ENCODE measurements at regions not wholly inside any gene's neighbourhood (a gene's known extent, or its start where the extent isn't known, plus 50 kb on each side); places are given as distances from the start of the nearest gene placed in this dataset.

DNA sequence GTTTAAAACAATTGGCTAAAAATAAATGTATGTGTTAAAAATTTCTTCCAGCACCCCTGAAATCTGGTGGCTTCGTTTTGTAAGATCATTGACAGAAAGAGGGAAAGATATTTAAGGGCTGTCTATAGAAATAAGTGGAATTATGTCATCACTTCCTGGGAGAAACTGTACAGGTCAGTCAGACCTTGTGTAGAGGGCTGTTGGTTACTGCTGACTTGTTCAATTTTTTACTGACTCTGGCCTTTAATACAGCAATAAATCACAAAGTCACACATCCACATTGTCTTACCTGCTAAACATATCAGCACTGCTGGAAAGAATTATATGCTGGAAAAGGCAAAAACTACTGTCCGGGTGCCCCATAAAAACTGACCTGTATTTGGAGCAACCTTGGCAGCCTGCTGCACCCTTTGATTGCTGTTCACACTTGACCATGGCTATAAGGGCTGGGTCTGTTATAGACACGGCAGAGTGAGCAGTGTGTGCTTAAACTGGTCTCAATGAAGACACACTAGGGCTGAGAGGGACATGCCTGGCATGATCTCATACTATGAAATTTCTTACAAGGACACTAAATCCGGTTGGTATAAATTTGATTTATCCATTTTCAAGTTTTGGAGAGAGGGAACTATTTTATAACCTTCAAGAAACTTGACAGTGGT is 162.1 kb downstream of the NHLRC3 start:
- Mint-ChIP-seq H3K4me1 (no peaks in the 10 kb centered on the region), H3K27me3 (no peaks in the 10 kb centered on the region), H3K27ac (no peak overlapping the region)

DNA sequence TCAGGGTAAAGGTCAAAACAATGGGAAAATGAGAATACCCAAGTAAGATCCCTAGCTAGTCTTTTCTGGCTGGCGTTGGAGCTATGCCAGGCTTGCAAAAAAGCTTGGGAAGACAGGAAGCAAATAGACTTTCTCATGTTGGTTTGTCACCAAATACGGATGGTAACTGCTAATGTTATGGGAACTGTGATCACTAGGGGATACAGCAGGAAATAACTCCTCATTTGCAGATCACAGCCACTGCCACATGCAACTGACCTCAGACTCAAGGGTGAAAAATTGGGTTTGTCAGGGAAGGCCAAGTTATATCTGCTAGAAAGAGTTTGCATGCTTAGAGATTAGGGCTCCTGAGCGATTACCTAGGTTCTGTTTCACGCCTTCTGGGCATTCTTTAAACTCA is 162.9 kb downstream of the NHLRC3 start:
- H3K36me3 Mint-ChIP-seq = no peaks in the 10 kb centered on the region
- ATAC-seq = no peak
- H3K9me3 Mint-ChIP-seq = no peaks in the 10 kb centered on the region
- no peaks in the 10 kb centered on the region for H3K4me1 Mint-ChIP-seq
- no peak overlapping the region for H3K27ac Mint-ChIP-seq
- H3K4me3 Mint-ChIP-seq = no peak overlapping the region
- H3K27me3 Mint-ChIP-seq = no peaks in the 10 kb centered on the region

More for the DNA sequence above, 162.1 kb downstream of the NHLRC3 start:
- no peak overlapping the region for H3K4me3 Mint-ChIP-seq
- ATAC-seq = no peak
- H3K9me3 Mint-ChIP-seq = no peaks in the 10 kb centered on the region
- H3K36me3 Mint-ChIP-seq = no peaks in the 10 kb centered on the region

DNA sequence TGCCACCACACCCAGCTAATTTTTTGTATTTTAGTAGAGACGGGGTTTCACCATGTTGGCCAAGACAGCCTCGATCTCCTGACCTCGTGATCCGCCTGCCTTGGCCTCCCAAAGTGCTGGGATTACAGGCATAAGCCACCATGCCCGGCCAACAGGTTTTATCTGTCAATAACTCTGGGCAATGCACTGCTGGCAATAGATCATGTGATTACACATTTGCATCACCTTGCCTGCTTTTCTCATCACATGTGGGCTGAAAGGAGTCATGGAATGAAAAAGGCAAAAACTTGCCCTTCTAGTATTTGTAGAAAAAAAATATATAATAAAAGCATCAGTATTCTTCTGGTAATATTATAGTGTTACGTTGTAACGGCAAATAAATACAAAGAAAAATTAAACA is 164.5 kb downstream of the NHLRC3 start:
- H3K27ac Mint-ChIP-seq = no peak overlapping the region
- no peaks in the 10 kb centered on the region for H3K4me1 Mint-ChIP-seq
- no peak overlapping the region for H3K4me3 Mint-ChIP-seq
- no peak for ATAC-seq
- H3K27me3 Mint-ChIP-seq = no peaks in the 10 kb centered on the region
- H3K9me3 Mint-ChIP-seq = no peaks in the 10 kb centered on the region
- no peaks in the 10 kb centered on the region for H3K36me3 Mint-ChIP-seq

DNA sequence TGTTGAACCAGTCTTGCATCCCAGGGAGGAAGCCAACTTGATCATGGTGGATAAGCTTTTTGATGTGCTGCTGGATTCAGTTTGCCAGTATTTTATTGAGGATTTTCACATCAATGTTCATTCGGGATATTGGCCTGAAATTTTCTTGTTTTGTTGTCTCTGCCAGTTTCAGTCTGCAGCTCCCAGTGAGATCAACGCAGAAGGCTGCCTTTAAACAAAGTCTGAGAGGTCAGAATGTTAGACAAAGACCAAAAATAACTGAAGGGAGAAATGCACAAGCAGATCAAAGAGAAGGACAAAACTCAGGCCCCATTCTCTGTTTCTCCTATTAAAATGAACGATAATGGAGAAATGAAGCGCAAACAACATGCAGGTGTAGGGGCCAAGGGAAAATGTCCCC is 170.4 kb downstream of the NHLRC3 start:
- no peak overlapping the region for H3K27ac Mint-ChIP-seq
- ATAC-seq = no peak
- no peak overlapping the region for H3K4me3 Mint-ChIP-seq
- H3K27me3 Mint-ChIP-seq = peaks cover 9% of the 10 kb centered on the region
- no peaks in the 10 kb centered on the region for H3K4me1 Mint-ChIP-seq
- no peaks in the 10 kb centered on the region for H3K36me3 Mint-ChIP-seq
- H3K9me3 Mint-ChIP-seq = no peaks in the 10 kb centered on the region

DNA sequence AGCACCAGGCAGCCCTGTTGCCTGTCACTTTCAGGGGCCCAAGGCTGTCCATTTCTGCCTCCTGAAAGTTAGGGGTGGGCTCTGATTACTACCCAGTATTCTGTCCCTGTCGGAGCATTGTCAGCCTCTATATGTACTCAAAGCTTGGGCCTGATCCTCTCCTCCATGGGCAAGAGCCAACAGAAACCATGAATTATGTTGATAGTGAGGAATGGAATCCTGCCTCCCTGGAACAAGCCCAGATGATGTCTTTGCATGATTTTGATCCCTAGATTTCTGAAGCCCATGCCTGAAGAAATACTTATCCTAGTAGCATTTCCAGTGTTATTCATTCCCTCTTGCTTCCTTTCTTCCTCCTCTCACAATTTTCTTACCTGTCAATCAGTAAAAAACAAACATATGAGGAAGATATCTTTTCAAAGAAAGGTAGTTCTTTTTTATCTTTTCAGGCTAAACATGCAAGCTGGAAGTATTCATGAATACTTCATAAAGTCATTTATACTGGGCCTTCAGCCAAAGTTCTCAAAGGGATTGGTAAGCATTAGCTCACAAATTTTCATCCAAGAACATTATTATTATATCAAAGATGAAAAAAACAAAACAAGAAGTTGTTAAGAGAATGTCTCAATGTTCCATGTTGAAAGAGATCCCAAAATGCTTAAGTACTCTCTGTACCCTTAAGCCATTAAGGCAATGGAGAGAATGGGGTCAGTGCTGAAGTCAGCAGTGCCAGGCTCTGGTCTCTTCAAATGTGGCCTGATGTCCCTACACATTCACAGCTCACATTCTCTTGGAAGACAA is 171.7 kb downstream of the NHLRC3 start:
- Mint-ChIP-seq H3K4me3 (no peak overlapping the region), H3K36me3 (no peaks in the 10 kb centered on the region), H3K9me3 (no peaks in the 10 kb centered on the region), H3K27me3 (peaks cover 9% of the 10 kb centered on the region), H3K27ac (no peak overlapping the region), H3K4me1 (no peaks in the 10 kb centered on the region)
- ATAC-seq = no peak

DNA sequence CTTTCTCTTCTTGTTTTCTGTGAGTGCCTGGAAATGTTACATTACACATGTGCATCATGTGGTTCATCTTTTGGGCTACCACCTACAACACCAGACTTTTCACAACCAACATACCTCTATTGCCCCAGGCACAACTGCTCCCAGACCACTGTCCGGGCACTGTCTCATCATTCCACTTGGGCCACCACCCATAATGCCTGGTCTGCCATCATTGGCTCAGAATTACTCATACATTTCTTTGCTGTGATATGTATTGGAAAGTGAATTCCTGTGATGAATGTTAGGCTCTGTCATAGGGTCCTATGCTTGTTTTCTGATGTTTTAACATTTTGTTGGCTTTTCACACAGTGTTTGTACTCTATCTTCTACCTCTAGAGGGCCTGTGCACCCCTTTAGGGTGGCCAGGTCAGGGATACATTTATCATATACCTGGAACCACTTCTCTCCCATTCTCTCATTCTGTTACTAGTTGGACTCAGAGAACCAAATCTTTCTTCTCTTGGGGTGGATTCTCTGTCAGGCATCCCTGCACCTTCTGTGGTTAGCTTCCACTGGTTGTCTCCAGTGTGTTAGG is 172.8 kb downstream of the NHLRC3 start:
- Mint-ChIP-seq H3K4me3 (no peak overlapping the region), H3K9me3 (no peaks in the 10 kb centered on the region), H3K4me1 (no peaks in the 10 kb centered on the region), H3K27me3 (peaks cover 14% of the 10 kb centered on the region), H3K27ac (no peak overlapping the region), H3K36me3 (no peaks in the 10 kb centered on the region)
- no peak for ATAC-seq

DNA sequence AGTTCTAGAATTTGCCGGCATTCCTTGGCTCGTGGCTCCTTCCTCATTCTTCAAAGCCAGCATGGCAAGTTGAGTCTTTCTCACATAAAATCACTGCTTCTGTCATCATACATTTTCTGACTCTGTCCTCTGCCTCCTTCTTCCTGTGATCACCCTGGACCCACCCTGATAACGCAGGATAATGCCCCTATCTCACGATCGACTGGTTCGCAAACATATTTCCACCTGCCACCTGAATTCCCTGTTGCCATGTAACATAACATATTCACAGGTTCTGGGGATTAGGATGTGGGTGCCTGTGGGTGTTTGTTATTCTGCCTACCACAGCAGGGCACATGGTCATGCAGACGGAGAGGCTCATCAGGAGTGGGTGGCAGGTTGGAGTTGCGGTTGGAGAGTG is 177.7 kb downstream of the NHLRC3 start:
- no peak for ATAC-seq
- no peak overlapping the region for H3K4me3 Mint-ChIP-seq
- H3K27me3 Mint-ChIP-seq = peaks cover 17% of the 10 kb centered on the region
- no peaks in the 10 kb centered on the region for H3K4me1 Mint-ChIP-seq
- peaks cover 8% of the 10 kb centered on the region for H3K9me3 Mint-ChIP-seq
- H3K36me3 Mint-ChIP-seq = no peaks in the 10 kb centered on the region
- H3K27ac Mint-ChIP-seq = no peak overlapping the region

DNA sequence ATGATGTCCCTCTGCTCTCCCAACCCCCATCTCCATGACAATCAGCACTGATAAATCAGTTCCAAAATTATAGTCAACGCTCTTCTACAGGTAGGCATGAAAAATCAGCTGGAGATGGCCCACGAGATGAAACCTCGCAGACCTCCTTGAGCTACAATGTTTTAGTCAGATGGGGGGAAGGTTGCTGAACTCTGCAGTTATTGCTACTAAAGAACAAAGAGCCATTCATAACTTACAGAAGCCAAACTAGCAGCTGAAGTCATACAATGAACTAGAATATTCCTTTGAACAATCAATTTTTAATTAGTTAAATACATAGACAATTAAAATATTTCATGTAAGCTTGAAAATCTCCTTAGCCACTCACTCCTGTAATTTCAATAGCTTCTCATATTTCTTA is 179.2 kb downstream of the NHLRC3 start:
- Mint-ChIP-seq H3K27ac (no peak overlapping the region), H3K27me3 (peaks cover 10% of the 10 kb centered on the region), H3K4me3 (no peak overlapping the region), H3K4me1 (no peaks in the 10 kb centered on the region), H3K36me3 (no peaks in the 10 kb centered on the region), H3K9me3 (peaks cover 10% of the 10 kb centered on the region)
- no peak for ATAC-seq

DNA sequence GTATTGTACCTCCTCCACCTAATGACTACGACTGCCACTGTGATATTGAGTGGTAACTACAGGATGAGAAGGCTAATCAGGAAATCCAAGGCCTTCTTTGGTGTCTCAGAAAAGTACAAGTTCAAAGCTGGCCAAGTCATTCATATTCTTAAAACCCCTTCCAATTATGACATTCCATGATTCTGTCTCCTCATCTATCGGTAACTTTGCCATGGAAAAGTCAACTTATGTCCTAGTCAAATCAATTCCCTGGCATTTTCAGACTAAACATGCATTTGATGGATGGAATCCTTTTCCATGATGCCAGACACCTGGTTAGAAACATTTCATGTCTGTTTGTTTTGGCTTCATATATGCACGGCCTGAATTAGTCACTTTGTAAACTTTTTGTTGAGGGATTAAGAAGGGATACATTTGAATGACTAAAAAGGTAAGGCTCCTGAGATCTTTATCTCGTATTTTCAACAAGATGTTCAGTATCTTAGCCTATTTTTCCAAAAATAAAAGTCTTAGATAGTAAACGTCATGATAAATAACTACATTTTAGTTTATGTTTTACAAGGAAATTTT is 186.5 kb downstream of the NHLRC3 start:
- Mint-ChIP-seq H3K36me3 (no peaks in the 10 kb centered on the region), H3K27ac (no peak overlapping the region), H3K4me3 (no peak overlapping the region), H3K27me3 (no peaks in the 10 kb centered on the region), H3K9me3 (peaks cover 11% of the 10 kb centered on the region), H3K4me1 (no peaks in the 10 kb centered on the region)
- ATAC-seq = no peak

DNA sequence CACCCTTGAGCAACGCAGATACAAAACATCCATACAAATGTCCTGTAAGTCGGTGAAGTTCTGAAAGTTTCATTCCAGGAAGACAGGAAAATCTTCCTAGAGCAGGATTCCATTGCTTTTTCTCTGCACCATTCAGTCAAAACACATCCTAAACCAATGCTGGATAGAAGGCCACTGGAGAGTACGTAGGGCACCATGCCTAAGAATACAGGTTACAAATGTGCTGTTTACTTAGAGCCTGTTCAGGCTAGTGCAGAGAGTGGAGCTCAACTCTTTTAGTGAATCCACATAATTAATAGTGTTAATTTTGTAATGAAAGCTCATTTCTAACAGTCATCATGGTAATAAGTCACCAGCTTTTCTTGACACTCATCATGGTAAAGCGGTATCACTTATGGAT is 187.6 kb downstream of the NHLRC3 start:
- H3K4me3 Mint-ChIP-seq = no peak overlapping the region
- H3K4me1 Mint-ChIP-seq = no peaks in the 10 kb centered on the region
- no peaks in the 10 kb centered on the region for H3K36me3 Mint-ChIP-seq
- no peaks in the 10 kb centered on the region for H3K27me3 Mint-ChIP-seq
- H3K9me3 Mint-ChIP-seq = peaks cover 3% of the 10 kb centered on the region
- peak; percentile 18 for ATAC-seq
- no peak overlapping the region for H3K27ac Mint-ChIP-seq

DNA sequence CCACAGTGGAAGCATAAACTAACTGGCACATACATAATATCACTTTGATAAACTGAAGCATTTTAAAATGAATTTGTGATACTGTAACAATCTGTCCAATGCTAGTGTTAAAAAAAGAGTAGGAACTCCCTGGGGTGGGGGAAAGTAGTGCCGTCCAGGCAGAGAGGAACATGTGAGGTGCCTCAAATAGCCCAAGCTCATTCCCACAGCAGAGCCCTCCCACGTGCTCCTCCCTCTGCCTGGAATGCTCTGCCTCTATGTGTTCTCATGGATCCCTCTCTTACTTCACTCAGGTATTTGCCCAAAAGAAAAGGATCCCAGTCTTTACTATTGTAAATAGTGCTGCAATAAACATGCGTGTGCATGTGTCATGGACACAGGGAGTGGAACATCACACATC is 188.1 kb downstream of the NHLRC3 start:
- no peaks in the 10 kb centered on the region for H3K36me3 Mint-ChIP-seq

DNA sequence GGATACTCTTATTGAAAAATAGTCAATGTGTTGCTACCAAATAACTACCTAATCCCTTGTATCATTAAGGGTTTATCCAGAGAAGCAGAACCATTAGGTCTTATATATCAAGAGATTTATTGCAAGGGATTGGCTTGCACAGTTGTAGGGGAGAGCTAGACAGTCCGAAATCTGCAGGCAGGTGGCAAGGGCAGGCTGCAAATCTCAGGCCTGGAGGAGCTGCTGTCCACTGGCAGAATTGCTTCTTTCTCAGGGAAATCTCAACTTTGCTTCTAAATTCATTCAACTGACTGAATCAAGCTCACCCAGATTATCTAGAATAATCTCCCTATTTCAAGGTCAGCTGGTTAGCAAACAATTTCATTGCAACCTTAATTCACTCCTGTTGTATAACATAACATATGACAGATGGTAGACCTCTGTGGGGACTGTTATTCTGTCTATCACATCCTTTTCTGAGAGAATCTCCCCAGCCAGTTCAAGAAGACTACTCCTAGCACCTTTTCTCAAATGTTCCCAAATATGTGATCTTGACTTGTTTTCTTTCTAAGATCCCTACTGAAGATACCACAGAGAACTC is 194.2 kb downstream of the NHLRC3 start:
- peaks cover under 1% of the 10 kb centered on the region for H3K27me3 Mint-ChIP-seq

More for the DNA sequence above, 188.1 kb downstream of the NHLRC3 start:
- H3K27me3 Mint-ChIP-seq = no peaks in the 10 kb centered on the region
- ATAC-seq = no peak
- H3K4me1 Mint-ChIP-seq = no peaks in the 10 kb centered on the region
- H3K9me3 Mint-ChIP-seq = peaks cover 3% of the 10 kb centered on the region
- no peak overlapping the region for H3K4me3 Mint-ChIP-seq
- H3K27ac Mint-ChIP-seq = no peak overlapping the region

DNA sequence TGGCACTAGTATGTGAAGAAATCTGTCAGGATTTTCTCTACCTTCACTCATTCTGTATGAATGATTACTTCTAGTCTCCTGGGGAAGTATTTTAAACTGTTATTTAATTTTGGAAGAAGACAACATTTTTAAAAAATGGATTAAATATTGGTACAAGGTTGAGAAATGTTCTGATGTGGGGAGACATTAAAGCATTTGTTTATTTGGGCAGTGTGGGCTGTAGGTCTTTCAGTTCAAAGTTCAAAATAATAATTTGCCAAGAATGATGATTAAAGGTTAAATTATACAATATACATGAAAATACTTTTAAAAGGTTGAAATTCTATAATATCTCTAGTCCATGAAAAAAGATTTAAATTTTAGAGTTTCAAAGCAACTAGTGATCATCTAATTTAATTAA is 194.7 kb downstream of the NHLRC3 start:
- ATAC-seq = no peak

More for the DNA sequence above, 194.2 kb downstream of the NHLRC3 start:
- H3K36me3 Mint-ChIP-seq = no peaks in the 10 kb centered on the region
- H3K4me3 Mint-ChIP-seq = no peak overlapping the region
- H3K27ac Mint-ChIP-seq = no peak overlapping the region
- no peaks in the 10 kb centered on the region for H3K4me1 Mint-ChIP-seq
- no peak for ATAC-seq
- no peaks in the 10 kb centered on the region for H3K9me3 Mint-ChIP-seq

DNA sequence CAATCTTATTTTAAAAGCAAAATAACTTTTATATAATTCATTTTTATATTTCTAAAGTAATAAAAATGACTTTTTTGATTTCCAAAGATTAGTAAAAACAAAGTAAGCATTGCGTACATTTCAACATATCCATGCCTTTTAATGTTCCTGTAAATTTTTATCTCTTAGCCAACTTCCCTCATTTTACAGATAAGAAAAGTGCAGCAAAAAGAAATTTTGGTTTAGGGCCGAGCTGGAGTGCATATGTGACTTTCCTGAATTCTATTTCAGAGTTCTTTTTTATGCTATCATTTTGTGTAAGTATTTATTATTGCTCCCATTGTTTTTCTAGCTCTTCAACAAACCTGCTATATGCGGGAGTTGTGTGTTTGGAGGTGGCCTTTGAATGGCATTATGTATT is 195.3 kb downstream of the NHLRC3 start:
- no peak for ATAC-seq
- Mint-ChIP-seq H3K27me3 (peaks cover 9% of the 10 kb centered on the region), H3K4me1 (no peaks in the 10 kb centered on the region), H3K4me3 (no peak overlapping the region), H3K9me3 (peaks cover 3% of the 10 kb centered on the region), H3K27ac (no peak overlapping the region), H3K36me3 (no peaks in the 10 kb centered on the region)

More for the DNA sequence above, 194.7 kb downstream of the NHLRC3 start:
- no peaks in the 10 kb centered on the region for H3K4me1 Mint-ChIP-seq
- no peaks in the 10 kb centered on the region for H3K36me3 Mint-ChIP-seq
- H3K27me3 Mint-ChIP-seq = peaks cover 5% of the 10 kb centered on the region
- no peak overlapping the region for H3K4me3 Mint-ChIP-seq
- peaks cover 2% of the 10 kb centered on the region for H3K9me3 Mint-ChIP-seq
- no peak overlapping the region for H3K27ac Mint-ChIP-seq

DNA sequence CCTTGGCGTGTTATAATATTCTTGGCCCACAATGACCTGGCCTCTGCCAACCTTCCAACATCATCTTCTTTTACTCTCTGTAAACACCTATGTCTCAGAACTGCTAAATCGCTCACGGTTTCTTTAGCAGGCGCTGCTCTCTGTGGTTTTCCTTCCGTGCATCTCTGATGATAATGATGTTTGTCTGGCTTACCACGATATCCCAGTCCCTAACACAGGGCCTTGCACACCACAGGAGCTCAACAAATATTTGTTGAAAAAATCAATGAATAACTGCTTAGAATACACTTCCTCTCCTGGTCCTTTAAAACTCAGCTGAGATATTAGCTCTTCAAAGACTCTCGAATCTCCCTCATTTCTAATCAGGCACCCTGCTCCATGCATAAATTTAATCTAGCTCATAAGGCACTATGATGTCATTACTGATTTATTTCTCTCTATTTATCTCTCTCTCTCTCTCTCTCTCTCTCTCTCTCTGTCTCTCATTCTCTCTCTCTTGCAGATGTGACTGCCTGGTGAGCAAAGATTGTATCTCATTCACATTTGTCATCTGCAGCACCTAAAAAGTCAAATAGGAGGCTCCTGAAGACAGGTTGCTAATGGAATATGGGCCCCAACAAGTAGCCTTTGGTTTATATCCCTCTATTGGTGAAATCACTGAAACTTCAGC is 206.4 kb downstream of the NHLRC3 start:
- Mint-ChIP-seq H3K4me1 (no peaks in the 10 kb centered on the region), H3K36me3 (no peaks in the 10 kb centered on the region), H3K27me3 (no peaks in the 10 kb centered on the region), H3K4me3 (no peak overlapping the region), H3K9me3 (no peaks in the 10 kb centered on the region), H3K27ac (no peak overlapping the region)
- no peak for ATAC-seq

All from stimulated activated memory B cell treated with anti-CD40 and anti-IgM and Interleukin-4, amounts not matched to agents 10 μg/mL and 1 μg/mL and 100 μg/mL, for 72 hours (primary cell).